ENCODE measurements at regions not wholly inside any gene's neighbourhood (a gene's known extent, or its start where the extent isn't known, plus 50 kb on each side); places are given as distances from the start of the nearest gene placed in this dataset.
"Not testable (repeated sequence)": the region's sequence is repeated elsewhere in the genome, so short reads cannot be mapped to it uniquely, and the experiment has no call there.

DNA sequence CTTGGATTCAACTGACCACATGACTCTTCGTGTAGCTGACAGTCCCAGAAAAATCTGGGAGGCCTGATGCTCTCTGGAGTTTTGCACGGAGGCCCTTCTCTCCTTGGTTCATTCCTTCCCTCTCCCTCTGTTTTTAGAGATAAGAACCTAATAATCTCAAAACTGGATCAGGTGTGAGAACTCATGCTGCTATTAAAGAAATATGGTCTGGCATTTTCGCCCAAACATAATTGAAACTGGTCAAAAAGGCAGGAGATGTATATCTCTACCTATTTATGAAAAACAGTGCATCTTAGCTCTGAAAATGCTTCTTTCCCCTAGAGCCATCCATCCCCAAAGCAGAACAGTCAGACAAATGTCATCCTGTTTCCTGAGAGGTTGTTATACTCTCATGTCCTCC is 397.5 kb downstream of the PRELID2 start:
- TF ChIP-seq, protein P1, sequence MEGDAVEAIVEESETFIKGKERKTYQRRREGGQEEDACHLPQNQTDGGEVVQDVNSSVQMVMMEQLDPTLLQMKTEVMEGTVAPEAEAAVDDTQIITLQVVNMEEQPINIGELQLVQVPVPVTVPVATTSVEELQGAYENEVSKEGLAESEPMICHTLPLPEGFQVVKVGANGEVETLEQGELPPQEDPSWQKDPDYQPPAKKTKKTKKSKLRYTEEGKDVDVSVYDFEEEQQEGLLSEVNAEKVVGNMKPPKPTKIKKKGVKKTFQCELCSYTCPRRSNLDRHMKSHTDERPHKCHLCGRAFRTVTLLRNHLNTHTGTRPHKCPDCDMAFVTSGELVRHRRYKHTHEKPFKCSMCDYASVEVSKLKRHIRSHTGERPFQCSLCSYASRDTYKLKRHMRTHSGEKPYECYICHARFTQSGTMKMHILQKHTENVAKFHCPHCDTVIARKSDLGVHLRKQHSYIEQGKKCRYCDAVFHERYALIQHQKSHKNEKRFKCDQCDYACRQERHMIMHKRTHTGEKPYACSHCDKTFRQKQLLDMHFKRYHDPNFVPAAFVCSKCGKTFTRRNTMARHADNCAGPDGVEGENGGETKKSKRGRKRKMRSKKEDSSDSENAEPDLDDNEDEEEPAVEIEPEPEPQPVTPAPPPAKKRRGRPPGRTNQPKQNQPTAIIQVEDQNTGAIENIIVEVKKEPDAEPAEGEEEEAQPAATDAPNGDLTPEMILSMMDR (conservative IDR thresholded peaks at IDR 0.05; ENCODE audit: control insufficient read depth, insufficient read depth, low read depth, low read length): no peak
- no peak overlapping the region for H3K4me3 ChIP-seq (ENCODE audit: control insufficient read depth, low read depth, low read length)
- DNase-seq (ENCODE audit: low read depth): no peak

DNA sequence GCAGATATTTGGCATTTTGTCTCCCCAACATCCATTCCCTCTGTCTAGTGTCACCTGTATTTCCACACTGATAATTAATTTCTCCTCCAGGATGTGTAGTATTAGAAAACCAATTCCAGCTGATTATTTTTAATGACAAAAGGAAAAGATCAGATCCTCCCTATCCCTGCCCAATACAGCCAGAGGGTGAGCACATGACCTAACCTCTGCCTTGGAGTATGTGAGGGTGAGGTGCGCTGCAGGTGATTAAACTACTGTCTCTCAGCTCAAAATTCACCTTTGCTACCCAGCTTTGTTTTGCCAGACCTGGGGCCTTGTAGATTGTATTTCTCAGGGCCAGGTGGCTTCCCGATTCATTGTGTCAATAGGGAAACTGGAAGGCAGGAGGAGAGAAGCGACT is 402.1 kb downstream of the PRELID2 start:
- H3K4me3 ChIP-seq (ENCODE audit: control insufficient read depth, low read depth, low read length): no peak overlapping the region
- TF ChIP-seq, protein P1 (conservative IDR thresholded peaks at IDR 0.05; ENCODE audit: control insufficient read depth, insufficient read depth, low read depth, low read length): no peak
- DNase-seq (ENCODE audit: low read depth): no peak

DNA sequence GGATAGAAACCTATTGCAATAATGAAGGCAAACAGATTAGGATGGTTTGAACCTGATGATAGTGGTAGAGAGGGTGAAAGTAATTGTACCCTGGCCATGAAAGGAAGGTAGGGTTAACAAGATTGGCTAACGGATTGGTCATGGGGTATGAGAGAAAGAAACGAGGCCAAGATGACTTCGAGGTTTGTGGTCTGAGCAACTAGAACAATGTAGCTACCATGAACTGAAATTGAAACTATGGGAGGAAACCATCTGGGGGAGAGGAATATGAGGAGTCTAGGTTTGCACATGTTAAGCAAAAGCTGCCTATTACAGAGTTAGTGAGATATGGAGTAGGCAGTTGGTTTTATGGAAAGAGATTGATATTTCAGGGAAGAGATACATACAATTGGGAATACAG is 406.0 kb downstream of the PRELID2 start:
- TF ChIP-seq, protein P1 (conservative IDR thresholded peaks at IDR 0.05; ENCODE audit: control insufficient read depth, insufficient read depth, low read depth, low read length): no peak
- no peak for DNase-seq (ENCODE audit: low read depth)
- H3K4me3 ChIP-seq (ENCODE audit: control insufficient read depth, low read depth, low read length): no peak overlapping the region

DNA sequence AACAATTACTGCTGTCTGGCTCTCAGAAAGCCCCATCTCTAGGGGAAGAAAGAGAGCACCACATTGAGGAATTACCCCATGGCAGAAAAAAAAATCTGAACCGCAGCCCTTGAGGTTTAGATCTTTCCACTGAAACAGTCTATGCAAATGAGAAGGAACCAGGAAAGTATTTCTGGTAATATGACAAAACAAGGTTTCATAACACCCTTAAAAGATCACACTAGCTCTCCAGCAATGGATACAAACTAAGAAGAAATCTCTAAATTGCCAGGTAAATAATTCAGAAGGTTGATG is 427.1 kb downstream of the PRELID2 start:
- DNase-seq (ENCODE audit: low read depth): no peak
- H3K4me3 ChIP-seq (ENCODE audit: control insufficient read depth, low read depth, low read length): no peak overlapping the region
- TF ChIP-seq, protein P1 (conservative IDR thresholded peaks at IDR 0.05; ENCODE audit: control insufficient read depth, insufficient read depth, low read depth, low read length): no peak

DNA sequence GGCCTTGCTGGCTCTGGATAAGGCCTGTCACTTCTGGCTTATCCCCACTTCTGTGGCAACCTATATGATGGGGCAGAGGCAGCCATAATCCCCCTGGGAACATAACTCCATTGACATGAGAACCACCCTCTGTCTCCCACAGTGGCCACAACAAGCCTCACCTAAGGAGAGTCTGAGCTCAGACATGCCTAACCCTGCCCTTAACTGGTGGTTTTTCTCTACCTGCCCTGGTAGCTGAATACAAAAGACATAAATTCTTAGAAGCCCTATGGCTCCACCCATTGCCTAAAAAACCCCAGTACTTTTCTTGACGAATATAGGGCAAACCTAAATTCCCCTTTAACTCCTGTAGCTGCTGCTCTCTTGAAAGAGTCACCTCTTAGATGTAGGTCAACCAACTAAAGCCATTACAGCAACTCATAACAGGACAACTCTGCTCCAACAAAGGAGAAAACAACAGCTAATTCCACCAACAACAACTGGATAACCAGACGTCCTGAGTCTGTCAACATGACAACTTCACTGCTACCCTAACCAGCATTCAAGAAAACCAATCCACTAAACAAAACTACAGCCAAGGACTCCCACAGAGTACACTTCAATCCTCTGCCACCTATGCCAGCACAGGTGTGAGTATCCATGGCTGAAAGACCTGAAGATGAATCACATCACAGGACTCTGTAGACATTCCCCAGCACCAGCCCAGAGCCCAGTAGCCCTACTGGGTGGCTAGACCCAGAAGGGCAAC is 427.7 kb downstream of the PRELID2 start:
- TF ChIP-seq, protein P1 (conservative IDR thresholded peaks at IDR 0.05; ENCODE audit: control insufficient read depth, insufficient read depth, low read depth, low read length): no peak
- no peak for DNase-seq (ENCODE audit: low read depth)
- no peak overlapping the region for H3K4me3 ChIP-seq (ENCODE audit: control insufficient read depth, low read depth, low read length)

DNA sequence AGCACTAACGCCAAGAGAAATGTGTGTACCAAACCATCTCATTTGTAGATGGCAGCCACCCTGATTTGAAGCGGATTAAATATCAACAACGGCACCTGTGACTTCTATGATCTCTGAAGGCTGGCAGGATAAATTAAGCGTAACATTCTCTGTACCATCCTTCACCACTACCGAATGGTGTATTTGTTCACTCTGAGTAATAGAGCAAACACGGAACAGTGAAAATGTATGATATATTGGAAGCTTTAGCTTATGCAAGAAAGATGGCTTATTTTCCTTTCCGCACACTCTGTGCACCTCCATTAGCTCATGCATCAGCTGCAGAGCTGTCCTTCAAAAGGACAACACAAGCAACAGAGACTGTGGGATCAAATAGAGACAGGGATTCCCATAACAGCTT is 431.1 kb downstream of the PRELID2 start:
- TF ChIP-seq, protein P1 (conservative IDR thresholded peaks at IDR 0.05; ENCODE audit: control insufficient read depth, insufficient read depth, low read depth, low read length): no peak
- H3K4me3 ChIP-seq (ENCODE audit: control insufficient read depth, low read depth, low read length): no peak overlapping the region
- DNase-seq (ENCODE audit: low read depth): no peak

DNA sequence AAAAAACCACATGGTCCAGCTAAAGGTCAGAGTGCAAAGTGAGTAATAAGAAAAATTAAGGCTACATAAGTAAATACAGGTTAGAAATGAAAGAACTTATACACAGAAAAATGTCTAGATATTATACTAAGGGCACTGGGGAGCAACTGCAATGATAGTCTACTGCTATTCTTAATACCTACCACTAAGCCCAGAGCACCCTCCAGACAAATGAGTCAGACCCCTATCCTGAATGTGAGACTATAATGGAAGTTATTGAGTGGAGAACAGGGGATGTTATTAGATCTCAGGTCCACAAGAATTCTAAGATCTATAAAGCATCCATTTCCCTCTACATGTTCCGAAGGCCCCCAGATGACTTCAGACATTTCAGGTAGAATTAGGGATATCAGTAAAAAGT is 438.3 kb downstream of the PRELID2 start:
- TF ChIP-seq, protein P1 (conservative IDR thresholded peaks at IDR 0.05; ENCODE audit: control insufficient read depth, insufficient read depth, low read depth, low read length): no peak
- no peak for DNase-seq (ENCODE audit: low read depth)
- no peak overlapping the region for H3K4me3 ChIP-seq (ENCODE audit: control insufficient read depth, low read depth, low read length)

DNA sequence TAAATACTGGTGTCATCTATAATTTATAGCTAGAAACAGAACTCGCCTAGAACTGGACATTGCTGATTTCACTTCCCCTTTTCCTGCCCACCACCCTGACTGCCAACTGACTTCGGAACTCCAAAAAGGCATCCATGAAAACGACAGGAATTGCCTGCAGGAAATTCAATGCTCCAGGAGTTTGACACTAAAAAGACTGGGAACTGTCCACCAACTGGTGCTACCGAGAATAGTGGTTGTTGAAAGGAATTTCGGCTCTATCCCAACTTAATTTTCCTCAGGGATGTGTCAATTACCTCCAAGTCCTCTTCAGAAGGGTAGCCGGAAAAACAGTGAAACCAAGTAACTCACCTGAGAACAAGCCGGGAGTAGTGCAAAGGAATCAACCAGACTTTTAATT is 440.0 kb downstream of the PRELID2 start:
- not testable (repeated sequence) for DNase-seq (ENCODE audit: low read depth); H3K4me3 ChIP-seq (ENCODE audit: control insufficient read depth, low read depth, low read length)

Measured in fibroblast of mammary gland (primary cell).